Neural cell (in vitro differentiated cells): ENCODE measurements at regions not wholly inside any gene's neighbourhood (a gene's known extent, or its start where the extent isn't known, plus 50 kb on each side); places are given as distances from the start of the nearest gene placed in this dataset.

Experiments
- H2AFZ ChIP-seq: fragments of 200-600, 300-800 bp; sonication (generic), shearing (Covaris generic); 2 replicates; pipeline ENCODE4 v1.6.0; 2014; ENCODE audit warnings: low read depth, mild to moderate bottlenecking, antibody characterized with exemption, low read length, moderate library complexity
- H3F3A ChIP-seq: fragments of 200-600 bp; shearing (Covaris generic); 2 replicates; pipeline ENCODE4 v1.6.1; 2016; ENCODE audit warnings: mild to moderate bottlenecking, moderate library complexity, mixed read lengths, antibody characterized with exemption, low read length; ENCODE audit not compliant: insufficient read depth, poor library complexity, severe bottlenecking
- H3K27ac ChIP-seq: fragments of 200-600, 300-800 bp; sonication (generic), shearing (Covaris generic); 2 replicates; pipeline ENCODE4 v1.5.1; 2014; ENCODE audit warnings: mild to moderate bottlenecking, low read length, moderate library complexity
- H3K27me3 ChIP-seq: fragments of 300-800, 200-600 bp; sonication (generic), shearing (Covaris generic); 2 replicates; pipeline ENCODE4 v1.6.0; 2014; ENCODE audit warnings: mild to moderate bottlenecking, low read depth, low read length, moderate library complexity; ENCODE audit not compliant: insufficient read depth
- H3K36me3 ChIP-seq: fragments of 300-800, 200-600 bp; sonication (generic), shearing (Covaris generic); 2 replicates; pipeline ENCODE4 v1.5.1; 2014; ENCODE audit warnings: mild to moderate bottlenecking, antibody characterized with exemption, low read length, moderate library complexity; ENCODE audit not compliant: insufficient read depth
- H3K4me2 ChIP-seq: fragments of 300-800, 200-600 bp; sonication (generic), shearing (Covaris generic); 2 replicates; pipeline ENCODE4 v1.6.0; 2014; ENCODE audit warnings: mild to moderate bottlenecking, low read length
- H3K4me3 ChIP-seq: fragments of 300-800, 200-600 bp; sonication (generic), shearing (Covaris generic); 2 replicates; pipeline ENCODE4 v1.5.1; 2014; ENCODE audit warnings: mild to moderate bottlenecking, low read length, moderate library complexity
- H3K79me2 ChIP-seq: fragments of 200-600 bp; shearing (Covaris generic); replicated peaks from 2 replicates; pipeline ENCODE4 v1.6.0; 2014; ENCODE audit warnings: mild to moderate bottlenecking, low read length, moderate library complexity; ENCODE audit not compliant: insufficient read depth
- H3K9ac ChIP-seq: fragments of 300-800, 200-600 bp; sonication (generic), shearing (Covaris generic); 2 replicates; pipeline ENCODE4 v1.6.1; 2016; ENCODE audit warnings: mild to moderate bottlenecking, low read length, mixed read lengths
- H3K9me2 ChIP-seq: fragments of 200-600 bp; shearing (Covaris generic); 2 replicates; pipeline ENCODE4 v1.6.1; 2016; ENCODE audit warnings: mild to moderate bottlenecking, low read length, mixed read lengths; ENCODE audit not compliant: insufficient read depth
- H3K9me3 ChIP-seq: fragments of 200-600, 300-800 bp; sonication (generic), shearing (Covaris generic); 2 replicates; pipeline ENCODE4 v1.6.1; 2016; ENCODE audit warnings: mild to moderate bottlenecking, mixed run types, low read length, moderate library complexity, mixed read lengths
- H4K20me1 ChIP-seq: fragments of 200-600 bp; shearing (Covaris generic); 2 replicates; pipeline ENCODE4 v1.6.1; 2016; ENCODE audit warnings: mild to moderate bottlenecking, mixed run types; ENCODE audit not compliant: insufficient read depth
- CTCF ChIP-seq: fragments of 450-650 bp; IDR thresholded peaks from 2 replicates; pipeline ENCODE4 v1.5.1; 2014; ENCODE audit warnings: antibody characterized with exemption, mild to moderate bottlenecking, moderate library complexity; ENCODE audit not compliant: poor library complexity, severe bottlenecking
- EP300 ChIP-seq: fragments of 450-650 bp; conservative IDR thresholded peaks from 2 replicates; pipeline ENCODE4 v1.6.1; 2014; ENCODE audit warnings: antibody characterized with exemption, mild to moderate bottlenecking, moderate library complexity; ENCODE audit not compliant: poor library complexity, severe bottlenecking
- EZH2 ChIP-seq: fragments of 200-600, 300-800 bp; shearing (Covaris generic), sonication (generic); IDR thresholded peaks from 2 replicates; pipeline ENCODE4 v1.6.1; 2014; ENCODE audit warnings: antibody characterized with exemption, low read length, borderline replicate concordance, mild to moderate bottlenecking; ENCODE audit not compliant: insufficient read depth, poor library complexity, severe bottlenecking
- MXI1 ChIP-seq: fragments of 450-650 bp; conservative IDR thresholded peaks from 2 replicates; pipeline ENCODE4 v1.6.1; 2014; ENCODE audit warnings: antibody characterized with exemption, mild to moderate bottlenecking; ENCODE audit not compliant: poor library complexity, severe bottlenecking
- POLR2AphosphoS5 ChIP-seq: IDR thresholded peaks from 2 replicates; pipeline ENCODE4 v1.6.1; 2012
- RAD21 ChIP-seq: fragments of 450-650 bp; conservative IDR thresholded peaks from 2 replicates; pipeline ENCODE4 v1.6.1; 2014; ENCODE audit warnings: antibody characterized with exemption, mild to moderate bottlenecking, moderate library complexity
- SMC3 ChIP-seq: fragments of 450-650 bp; conservative IDR thresholded peaks from 2 replicates; pipeline ENCODE4 v1.6.1; 2014; ENCODE audit warnings: antibody characterized with exemption, mild to moderate bottlenecking, moderate library complexity; ENCODE audit not compliant: poor library complexity
- TAF1 ChIP-seq: IDR thresholded peaks from 2 replicates; pipeline ENCODE4 v1.6.1; 2012; ENCODE audit warnings: low read depth
- TF ChIP-seq, protein P1 (sequence below): IDR thresholded peaks from 2 replicates; pipeline ENCODE4 v1.6.1; 2012; ENCODE audit warnings: borderline replicate concordance

GRCh38 chr2:57432528-57432927 is 614.1 kb upstream of the VRK2 start:
- Histone ChIP-seq H2AFZ (no peak overlapping the region), H3K9ac (no peak overlapping the region)

DNA sequence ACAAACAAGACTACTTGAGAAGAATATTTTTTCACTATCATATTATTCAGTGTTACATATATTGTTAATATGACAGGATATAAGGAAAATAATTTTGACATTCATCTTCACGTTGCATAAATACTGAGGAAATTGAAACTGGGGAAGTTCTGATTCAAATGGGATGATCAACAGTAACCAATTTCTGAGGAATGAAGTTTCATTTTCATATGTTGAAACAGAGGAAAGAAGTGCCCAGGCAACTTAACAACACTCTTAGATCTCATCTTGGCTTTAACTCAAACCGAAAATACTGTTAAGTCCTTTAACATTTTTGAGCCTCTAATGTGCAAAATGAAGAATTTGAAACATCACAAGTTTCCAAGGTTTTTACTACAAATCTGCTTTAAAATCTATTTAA is 612.2 kb upstream of the VRK2 start:
- no peak overlapping the region for H3K4me3 ChIP-seq
- no peaks in the 10 kb centered on the region for H3K79me2 ChIP-seq
- no peak overlapping the region for H2AFZ ChIP-seq
- H3K27ac ChIP-seq = no peak overlapping the region
- H3K4me2 ChIP-seq = no peak overlapping the region
- H3K9ac ChIP-seq = no peak overlapping the region
- no peaks in the 10 kb centered on the region for H3K9me3 ChIP-seq
- H3F3A ChIP-seq = peaks cover 3% of the 10 kb centered on the region
- TF ChIP-seq SMC3 (no peak), TAF1 (no peak), MXI1 (no peak), POLR2AphosphoS5 (no peak), RAD21 (no peak), CTCF (no peak), EP300 (no peak), EZH2 (no peak)
- TF ChIP-seq, protein P1, sequence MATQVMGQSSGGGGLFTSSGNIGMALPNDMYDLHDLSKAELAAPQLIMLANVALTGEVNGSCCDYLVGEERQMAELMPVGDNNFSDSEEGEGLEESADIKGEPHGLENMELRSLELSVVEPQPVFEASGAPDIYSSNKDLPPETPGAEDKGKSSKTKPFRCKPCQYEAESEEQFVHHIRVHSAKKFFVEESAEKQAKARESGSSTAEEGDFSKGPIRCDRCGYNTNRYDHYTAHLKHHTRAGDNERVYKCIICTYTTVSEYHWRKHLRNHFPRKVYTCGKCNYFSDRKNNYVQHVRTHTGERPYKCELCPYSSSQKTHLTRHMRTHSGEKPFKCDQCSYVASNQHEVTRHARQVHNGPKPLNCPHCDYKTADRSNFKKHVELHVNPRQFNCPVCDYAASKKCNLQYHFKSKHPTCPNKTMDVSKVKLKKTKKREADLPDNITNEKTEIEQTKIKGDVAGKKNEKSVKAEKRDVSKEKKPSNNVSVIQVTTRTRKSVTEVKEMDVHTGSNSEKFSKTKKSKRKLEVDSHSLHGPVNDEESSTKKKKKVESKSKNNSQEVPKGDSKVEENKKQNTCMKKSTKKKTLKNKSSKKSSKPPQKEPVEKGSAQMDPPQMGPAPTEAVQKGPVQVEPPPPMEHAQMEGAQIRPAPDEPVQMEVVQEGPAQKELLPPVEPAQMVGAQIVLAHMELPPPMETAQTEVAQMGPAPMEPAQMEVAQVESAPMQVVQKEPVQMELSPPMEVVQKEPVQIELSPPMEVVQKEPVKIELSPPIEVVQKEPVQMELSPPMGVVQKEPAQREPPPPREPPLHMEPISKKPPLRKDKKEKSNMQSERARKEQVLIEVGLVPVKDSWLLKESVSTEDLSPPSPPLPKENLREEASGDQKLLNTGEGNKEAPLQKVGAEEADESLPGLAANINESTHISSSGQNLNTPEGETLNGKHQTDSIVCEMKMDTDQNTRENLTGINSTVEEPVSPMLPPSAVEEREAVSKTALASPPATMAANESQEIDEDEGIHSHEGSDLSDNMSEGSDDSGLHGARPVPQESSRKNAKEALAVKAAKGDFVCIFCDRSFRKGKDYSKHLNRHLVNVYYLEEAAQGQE = no peak
- no peaks in the 10 kb centered on the region for H3K27me3 ChIP-seq
- H3K9me2 ChIP-seq = no peaks in the 10 kb centered on the region
- H4K20me1 ChIP-seq = no peaks in the 10 kb centered on the region
- H3K36me3 ChIP-seq = no peaks in the 10 kb centered on the region

More at GRCh38 chr2:57432528-57432927, 614.1 kb upstream of the VRK2 start:
- Histone ChIP-seq H3K9me3 (no peaks in the 10 kb centered on the region), H3K4me2 (no peak overlapping the region), H3K27me3 (no peaks in the 10 kb centered on the region), H4K20me1 (no peaks in the 10 kb centered on the region), H3F3A (peaks cover 3% of the 10 kb centered on the region), H3K79me2 (no peaks in the 10 kb centered on the region), H3K36me3 (no peaks in the 10 kb centered on the region), H3K9me2 (no peaks in the 10 kb centered on the region), H3K27ac (no peak overlapping the region), H3K4me3 (no peak overlapping the region)
- TF ChIP-seq MXI1 (no peak), EP300 (no peak), SMC3 (no peak), TAF1 (no peak), CTCF (no peak), EZH2 (no peak), RAD21 (no peak), POLR2AphosphoS5 (no peak)
- TF ChIP-seq, protein P1 = no peak
